ENCODE measurements at regions not wholly inside any gene's neighbourhood (a gene's known extent, or its start where the extent isn't known, plus 50 kb on each side); places are given as distances from the start of the nearest gene placed in this dataset.

GRCh38 chrX:16376056-16376455 lies 208.8 kb downstream of the MAGEB17 start:
- TF ChIP-seq CTCF (IDR thresholded peaks at IDR 0.05) (no peak), POLR2A (IDR thresholded peaks at IDR 0.05) (no peak)

All from testis (tissue), 2 donors.